ENCODE measurements at regions not wholly inside any gene's neighbourhood (a gene's known extent, or its start where the extent isn't known, plus 50 kb on each side); places are given as distances from the start of the nearest gene placed in this dataset.

GRCh38 chr4:134610956-134611355 is 409.4 kb upstream of the PABPC4L start:
- no peak overlapping the region for H3K27ac ChIP-seq
- no peaks in the 10 kb centered on the region for H3K4me1 ChIP-seq (ENCODE audit: control insufficient read depth in 1 of 2, low read depth in 2 of 2)
- H3K4me3 ChIP-seq: no peak overlapping the region
- DNase-seq (ENCODE audit: low spot score): no peak
- no peaks in the 10 kb centered on the region for H3K9me3 ChIP-seq
- ATAC-seq (ENCODE audit: insufficient number of reproducible peaks, low FRiP score, low read depth): no peak
- no peaks in the 10 kb centered on the region for H3K36me3 ChIP-seq
- TF ChIP-seq CTCF (IDR thresholded peaks at IDR 0.05): no peak
- H3K27me3 ChIP-seq (replicated peaks; ENCODE audit: insufficient read depth): no peaks in the 10 kb centered on the region

- Histone ChIP-seq H3K27me3 (replicated peaks; ENCODE audit: insufficient read depth) (no peaks in the 10 kb centered on the region), H3K4me1 (ENCODE audit: control insufficient read depth in 1 of 2, low read depth in 2 of 2) (no peaks in the 10 kb centered on the region), H3K9me3 (no peaks in the 10 kb centered on the region), H3K4me3 (no peak overlapping the region), H3K27ac (no peak overlapping the region), H3K36me3 (no peaks in the 10 kb centered on the region)
- DNase-seq (ENCODE audit: low spot score) (no peak), ATAC-seq (ENCODE audit: insufficient number of reproducible peaks, low FRiP score, low read depth) (no peak)
- no peak for TF ChIP-seq CTCF (IDR thresholded peaks at IDR 0.05)
These were observed 408.6 kb upstream of the PABPC4L start for GRCh38 chr4:134610172-134610571.

- DNase-seq (ENCODE audit: low spot score) (no peak), ATAC-seq (ENCODE audit: insufficient number of reproducible peaks, low FRiP score, low read depth) (no peak)
- H3K9me3 ChIP-seq: no peaks in the 10 kb centered on the region
- H3K4me1 ChIP-seq (ENCODE audit: control insufficient read depth in 1 of 2, low read depth in 2 of 2): no peaks in the 10 kb centered on the region
- no peak overlapping the region for H3K4me3 ChIP-seq
- H3K36me3 ChIP-seq: no peaks in the 10 kb centered on the region
- H3K27me3 ChIP-seq (replicated peaks; ENCODE audit: insufficient read depth): no peaks in the 10 kb centered on the region
- TF ChIP-seq CTCF (IDR thresholded peaks at IDR 0.05): no peak
- no peak overlapping the region for H3K27ac ChIP-seq
These were observed 400.1 kb upstream of the PABPC4L start for GRCh38 chr4:134601706-134602105.

- Histone ChIP-seq H3K9me3 (no peaks in the 10 kb centered on the region), H3K27me3 (replicated peaks; ENCODE audit: insufficient read depth) (no peaks in the 10 kb centered on the region), H3K27ac (no peak overlapping the region), H3K4me3 (no peak overlapping the region), H3K36me3 (no peaks in the 10 kb centered on the region), H3K4me1 (ENCODE audit: control insufficient read depth in 1 of 2, low read depth in 2 of 2) (no peaks in the 10 kb centered on the region)
- ATAC-seq (ENCODE audit: insufficient number of reproducible peaks, low FRiP score, low read depth): no peak
- no peak for TF ChIP-seq CTCF (IDR thresholded peaks at IDR 0.05)
- no peak for DNase-seq (ENCODE audit: low spot score)
These were observed 389.7 kb upstream of the PABPC4L start for GRCh38 chr4:134591326-134591725.

- Histone ChIP-seq H3K4me3 (no peak overlapping the region), H3K4me1 (ENCODE audit: control insufficient read depth in 1 of 2, low read depth in 2 of 2) (no peaks in the 10 kb centered on the region), H3K27ac (no peak overlapping the region), H3K27me3 (replicated peaks; ENCODE audit: insufficient read depth) (no peaks in the 10 kb centered on the region), H3K9me3 (no peaks in the 10 kb centered on the region), H3K36me3 (no peaks in the 10 kb centered on the region)
- DNase-seq (ENCODE audit: low spot score) (no peak), ATAC-seq (ENCODE audit: insufficient number of reproducible peaks, low FRiP score, low read depth) (no peak)
- no peak for TF ChIP-seq CTCF (IDR thresholded peaks at IDR 0.05)
These were observed 384.4 kb upstream of the PABPC4L start for GRCh38 chr4:134585972-134586371.
